ENCODE measurements at regions not wholly inside any gene's neighbourhood (a gene's known extent, or its start where the extent isn't known, plus 50 kb on each side); places are given as distances from the start of the nearest gene placed in this dataset.

DNA sequence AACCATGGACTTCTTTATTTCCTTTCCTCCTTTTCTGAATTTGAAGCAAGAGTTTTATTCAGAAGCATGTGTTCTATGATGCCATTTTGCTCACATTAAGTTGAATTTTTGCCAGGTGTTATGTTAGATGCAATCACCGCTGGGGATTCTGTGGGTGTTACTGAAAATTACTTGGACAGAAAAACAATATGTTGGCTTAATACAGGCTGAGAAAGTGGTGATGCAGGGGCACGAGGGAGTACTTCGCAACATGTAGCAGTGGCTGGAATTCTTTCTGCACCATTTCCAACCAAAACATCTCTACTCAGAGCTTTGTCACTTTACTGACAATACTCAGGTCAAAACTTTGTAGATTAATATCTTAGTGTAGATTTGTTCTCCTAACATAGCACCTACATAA lies 109.2 kb upstream of the PCDH18 start:
- H3K36me3 ChIP-seq: no peaks in the 10 kb centered on the region
- H3K27ac ChIP-seq: no peak overlapping the region
- H3K4me3 ChIP-seq: no peak overlapping the region
- H3K27me3 ChIP-seq: no peaks in the 10 kb centered on the region
- no peak for DNase-seq
- TF ChIP-seq POLR2A (IDR thresholded peaks at IDR 0.05): no peak
- TF ChIP-seq CTCF (IDR thresholded peaks at IDR 0.05): no peak
- no peaks in the 10 kb centered on the region for H3K9me3 ChIP-seq
- no peaks in the 10 kb centered on the region for H3K4me1 ChIP-seq

DNA sequence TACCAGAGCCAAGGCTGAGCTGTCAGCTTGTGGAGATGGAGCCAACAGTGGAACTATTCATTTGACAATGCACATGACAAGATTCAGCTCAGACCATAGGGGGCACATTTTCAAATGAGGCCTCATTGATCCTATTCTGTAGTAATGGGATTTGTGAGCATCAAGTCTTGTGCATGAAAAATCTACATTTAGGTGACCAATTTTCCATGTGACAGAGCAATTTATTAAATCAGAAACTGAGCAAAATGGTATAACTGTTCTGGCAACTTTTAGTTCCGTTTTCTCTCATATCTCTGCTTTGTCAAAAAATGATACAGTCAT lies 108.5 kb upstream of the PCDH18 start:
- DNase-seq: no peak
- no peaks in the 10 kb centered on the region for H3K9me3 ChIP-seq
- no peaks in the 10 kb centered on the region for H3K27me3 ChIP-seq
- H3K4me3 ChIP-seq: no peak overlapping the region
- no peaks in the 10 kb centered on the region for H3K36me3 ChIP-seq
- no peak overlapping the region for H3K27ac ChIP-seq
- no peak for TF ChIP-seq CTCF (IDR thresholded peaks at IDR 0.05)
- no peak for TF ChIP-seq POLR2A (IDR thresholded peaks at IDR 0.05)
- no peaks in the 10 kb centered on the region for H3K4me1 ChIP-seq

- TF ChIP-seq POLR2A (IDR thresholded peaks at IDR 0.05) (no peak), CTCF (IDR thresholded peaks at IDR 0.05) (no peak)
- no peaks in the 10 kb centered on the region for H3K9me3 ChIP-seq
- no peaks in the 10 kb centered on the region for H3K4me1 ChIP-seq
- H3K27ac ChIP-seq: no peak overlapping the region
- H3K27me3 ChIP-seq: no peaks in the 10 kb centered on the region
- no peak overlapping the region for H3K4me3 ChIP-seq
- no peaks in the 10 kb centered on the region for H3K36me3 ChIP-seq
- no peak for DNase-seq
Measured at GRCh38 chr4:137640156-137640837, 108.0 kb upstream of the PCDH18 start.

DNA sequence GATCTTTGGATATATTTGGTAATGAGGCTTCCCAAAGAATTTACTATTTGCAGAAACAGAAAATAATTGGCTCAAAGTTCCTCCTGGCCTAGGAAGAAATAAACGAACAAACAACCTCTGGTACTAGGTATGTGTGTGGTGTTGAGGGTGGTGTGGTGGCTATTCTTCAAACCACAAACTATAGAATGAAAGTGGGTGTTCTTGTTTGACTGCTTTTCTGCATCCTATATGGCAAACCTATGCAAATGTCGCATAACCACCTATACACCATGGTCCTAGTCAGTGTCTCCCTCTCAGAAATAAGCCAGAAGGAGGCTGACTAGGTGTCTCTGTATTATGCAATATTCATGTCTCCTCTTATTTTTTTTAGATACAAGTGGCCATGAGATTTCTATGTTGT lies 106.6 kb upstream of the PCDH18 start:
- H3K4me1 ChIP-seq: no peaks in the 10 kb centered on the region
- no peak overlapping the region for H3K4me3 ChIP-seq
- no peaks in the 10 kb centered on the region for H3K9me3 ChIP-seq
- no peak for TF ChIP-seq CTCF (IDR thresholded peaks at IDR 0.05)
- TF ChIP-seq POLR2A (IDR thresholded peaks at IDR 0.05): no peak
- DNase-seq: no peak
- H3K27me3 ChIP-seq: no peaks in the 10 kb centered on the region
- no peaks in the 10 kb centered on the region for H3K36me3 ChIP-seq
- H3K27ac ChIP-seq: no peak overlapping the region

DNA sequence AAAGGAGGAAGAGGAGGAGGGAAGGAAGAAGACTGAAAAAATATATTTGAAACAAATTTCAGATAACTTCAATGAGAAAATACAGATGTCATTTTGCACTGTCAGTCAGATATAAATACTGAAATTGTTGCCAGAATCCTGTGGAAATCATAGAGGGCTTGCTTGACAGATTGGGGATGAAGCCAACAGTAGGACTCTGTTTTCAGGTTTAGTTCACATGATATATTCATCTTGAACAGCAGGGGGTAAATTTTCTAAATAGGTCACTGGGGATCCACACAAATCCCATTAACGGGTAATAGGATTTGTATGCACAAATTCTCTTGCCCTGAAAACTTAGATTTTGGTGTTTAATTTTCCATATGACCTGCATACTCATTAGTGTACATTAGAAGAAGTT lies 103.3 kb upstream of the PCDH18 start:
- no peaks in the 10 kb centered on the region for H3K4me1 ChIP-seq
- H3K36me3 ChIP-seq: no peaks in the 10 kb centered on the region
- H3K27ac ChIP-seq: no peak overlapping the region
- no peak for DNase-seq
- no peaks in the 10 kb centered on the region for H3K9me3 ChIP-seq
- no peaks in the 10 kb centered on the region for H3K27me3 ChIP-seq
- H3K4me3 ChIP-seq: no peak overlapping the region
- TF ChIP-seq POLR2A (IDR thresholded peaks at IDR 0.05): no peak
- peak in 1 of 6 experiments; percentile 6 for TF ChIP-seq CTCF (IDR thresholded peaks at IDR 0.05)

- no peaks in the 10 kb centered on the region for H3K36me3 ChIP-seq
- no peak for TF ChIP-seq POLR2A (IDR thresholded peaks at IDR 0.05)
- TF ChIP-seq CTCF (IDR thresholded peaks at IDR 0.05): no peak
- no peaks in the 10 kb centered on the region for H3K4me1 ChIP-seq
- no peak overlapping the region for H3K4me3 ChIP-seq
- no peaks in the 10 kb centered on the region for H3K27me3 ChIP-seq
- no peak for DNase-seq
- H3K9me3 ChIP-seq: no peaks in the 10 kb centered on the region
- H3K27ac ChIP-seq: no peak overlapping the region
Measured at GRCh38 chr4:137635108-137635507, 102.8 kb upstream of the PCDH18 start.
